ENCODE measurements at regions not wholly inside any gene's neighbourhood (a gene's known extent, or its start where the extent isn't known, plus 50 kb on each side); places are given as distances from the start of the nearest gene placed in this dataset.

DNA sequence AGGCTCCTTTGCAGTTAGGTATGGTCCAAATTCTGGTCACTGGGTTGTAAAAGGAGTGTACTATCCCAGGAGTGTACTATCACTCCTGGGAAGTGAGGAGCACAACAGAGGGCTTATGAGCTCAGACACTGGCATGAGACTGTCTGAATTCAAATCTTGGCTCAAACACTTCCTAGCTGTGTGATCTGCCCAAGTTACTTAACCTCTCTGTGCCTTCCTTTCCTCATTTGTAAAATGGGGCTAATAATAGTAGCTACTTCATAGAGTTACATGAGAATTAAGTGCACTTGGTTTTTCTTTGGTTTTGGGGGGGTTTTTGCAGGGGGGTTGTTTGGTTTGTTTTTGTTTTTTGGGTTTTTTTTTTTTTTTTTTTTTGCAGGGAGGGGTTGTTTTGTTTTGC, 152.0 kb downstream of the BCOR start:
- H3K4me2 ChIP-seq (ENCODE audit: low read length), result no peak overlapping the region
- no peak overlapping the region for H3K4me3 ChIP-seq (replicated peaks in 1 of 2; ENCODE audit: low read depth in 1 of 2, low read length in 2 of 2)
- RAD21 ChIA-PET (ENCODE audit: low non-redundant PET in 1 of 2, low total read pairs in 2 of 2, uncharacterized antibody in 2 of 2, unreplicated experiment in 2 of 2), result no interaction called here
- H3K79me2 ChIP-seq (ENCODE audit: insufficient read depth, low read length), result no peaks in the 10 kb centered on the region
- no peaks in the 10 kb centered on the region for H3K36me3 ChIP-seq (ENCODE audit: control insufficient read depth in 1 of 2, insufficient read depth in 2 of 2, low read length in 2 of 2)
- no peaks in the 10 kb centered on the region for H4K20me1 ChIP-seq (ENCODE audit: insufficient read depth)
- no peak overlapping the region for H3K9ac ChIP-seq (ENCODE audit: low read length)
- intact Hi-C loops (cut with micrococcal nuclease), result no loop called here
- no peak overlapping the region for H3K27ac ChIP-seq (ENCODE audit: low read depth, low read length)
- no peak overlapping the region for H2AFZ ChIP-seq (ENCODE audit: low read depth, low read length, poor library complexity, severe bottlenecking)
- no peaks in the 10 kb centered on the region for H3K9me3 ChIP-seq (ENCODE audit: control insufficient read depth in 1 of 2, insufficient read depth in 1 of 2, low read depth in 1 of 2, low read length in 2 of 2)
- CTCF ChIA-PET, result no interaction called here
- TF ChIP-seq CEBPB (IDR thresholded peaks at IDR 0.05; ENCODE audit: low read depth) (no peak), RAD21 (IDR thresholded peaks at IDR 0.05; ENCODE audit: low read depth) (no peak), JUND (IDR thresholded peaks at IDR 0.05) (no peak), CBX3 (IDR thresholded peaks at IDR 0.05; ENCODE audit: low read depth) (no peak), TCF7L2 (IDR thresholded peaks at IDR 0.05; ENCODE audit: borderline replicate concordance, extremely low read depth, insufficient read depth, insufficient read length) (no peak), EGR1 (IDR thresholded peaks at IDR 0.05; ENCODE audit: low read depth) (no peak), POLR2AphosphoS5 (IDR thresholded peaks at IDR 0.05; ENCODE audit: low read depth, low read length) (no peak), ZFX (IDR thresholded peaks at IDR 0.05) (no peak), EZH2phosphoT487 (IDR thresholded peaks at IDR 0.05; ENCODE audit: borderline replicate concordance) (no peak), ZNF274 (IDR thresholded peaks at IDR 0.05; ENCODE audit: low read depth, low read length) (no peak)
- TF ChIP-seq, protein P1, sequence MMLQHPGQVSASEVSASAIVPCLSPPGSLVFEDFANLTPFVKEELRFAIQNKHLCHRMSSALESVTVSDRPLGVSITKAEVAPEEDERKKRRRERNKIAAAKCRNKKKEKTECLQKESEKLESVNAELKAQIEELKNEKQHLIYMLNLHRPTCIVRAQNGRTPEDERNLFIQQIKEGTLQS (IDR thresholded peaks at IDR 0.05), result no peak
- H3K4me1 ChIP-seq (ENCODE audit: control insufficient read depth in 1 of 2, insufficient read depth in 2 of 2, low read length in 2 of 2), result peaks cover 0 to 12% of the 10 kb centered on the region in 2 experiments; a peak in 3 of 4 replicates
- no TSS peak for BruUV-seq (replicated peaks)
- no peak for ATAC-seq
- H3K9me2 ChIP-seq (ENCODE audit: insufficient read depth), result no peaks in the 10 kb centered on the region
- no peaks in the 10 kb centered on the region for H3K27me3 ChIP-seq (ENCODE audit: insufficient read depth, low read length)
- POLR2A ChIA-PET, result no interaction called here
- no peak for DNase-seq (ENCODE audit: low read depth, low spot score)

DNA sequence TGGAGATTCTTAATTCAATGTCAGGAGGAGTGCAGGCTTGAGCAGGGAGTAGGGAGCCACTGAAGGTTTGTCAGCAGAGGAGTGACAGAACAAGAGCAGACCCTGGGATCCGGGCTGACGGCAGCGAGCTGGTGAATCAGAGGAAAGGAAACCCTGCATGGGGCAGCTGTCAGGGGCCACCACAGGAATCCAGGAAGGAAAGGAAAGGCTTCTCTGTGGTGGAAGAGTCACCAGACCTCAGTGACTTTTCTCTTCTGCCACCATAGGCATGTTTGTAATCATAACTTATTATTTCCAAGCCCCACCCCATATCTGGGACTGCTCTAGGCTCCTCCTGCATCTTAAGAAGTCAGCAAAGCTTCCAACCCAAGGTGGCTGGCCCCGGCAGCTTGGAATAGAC, 150.9 kb downstream of the BCOR start:
- peaks cover 0 to 12% of the 10 kb centered on the region in 2 experiments; a peak in 3 of 4 replicates for H3K4me1 ChIP-seq (ENCODE audit: control insufficient read depth in 1 of 2, insufficient read depth in 2 of 2, low read length in 2 of 2)
- intact Hi-C loops (cut with micrococcal nuclease), result no loop called here
- ATAC-seq (peak; percentile 82), DNase-seq (ENCODE audit: low read depth, low spot score) (no peak)
- H3K4me3 ChIP-seq (replicated peaks in 1 of 2; ENCODE audit: low read depth in 1 of 2, low read length in 2 of 2), result no peak overlapping the region
- no peaks in the 10 kb centered on the region for H4K20me1 ChIP-seq (ENCODE audit: insufficient read depth)
- no peak for TF ChIP-seq POLR2AphosphoS5 (IDR thresholded peaks at IDR 0.05; ENCODE audit: low read depth, low read length)
- TF ChIP-seq, protein P2, sequence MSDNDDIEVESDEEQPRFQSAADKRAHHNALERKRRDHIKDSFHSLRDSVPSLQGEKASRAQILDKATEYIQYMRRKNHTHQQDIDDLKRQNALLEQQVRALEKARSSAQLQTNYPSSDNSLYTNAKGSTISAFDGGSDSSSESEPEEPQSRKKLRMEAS (IDR thresholded peaks at IDR 0.05), result no peak
- TF ChIP-seq SP1 (IDR thresholded peaks at IDR 0.05; ENCODE audit: low read depth), result no peak
- TF ChIP-seq CBX3 (IDR thresholded peaks at IDR 0.05; ENCODE audit: low read depth), result no peak
- no peak for TF ChIP-seq ZNF274 (IDR thresholded peaks at IDR 0.05; ENCODE audit: low read depth, low read length)
- TF ChIP-seq JUND (IDR thresholded peaks at IDR 0.05), result no peak
- TF ChIP-seq YY1 (IDR thresholded peaks at IDR 0.05; ENCODE audit: extremely low read depth, insufficient replicate concordance, low read depth, low read length), result no peak
- TF ChIP-seq RAD21 (IDR thresholded peaks at IDR 0.05; ENCODE audit: low read depth), result no peak
- TF ChIP-seq, protein P3, sequence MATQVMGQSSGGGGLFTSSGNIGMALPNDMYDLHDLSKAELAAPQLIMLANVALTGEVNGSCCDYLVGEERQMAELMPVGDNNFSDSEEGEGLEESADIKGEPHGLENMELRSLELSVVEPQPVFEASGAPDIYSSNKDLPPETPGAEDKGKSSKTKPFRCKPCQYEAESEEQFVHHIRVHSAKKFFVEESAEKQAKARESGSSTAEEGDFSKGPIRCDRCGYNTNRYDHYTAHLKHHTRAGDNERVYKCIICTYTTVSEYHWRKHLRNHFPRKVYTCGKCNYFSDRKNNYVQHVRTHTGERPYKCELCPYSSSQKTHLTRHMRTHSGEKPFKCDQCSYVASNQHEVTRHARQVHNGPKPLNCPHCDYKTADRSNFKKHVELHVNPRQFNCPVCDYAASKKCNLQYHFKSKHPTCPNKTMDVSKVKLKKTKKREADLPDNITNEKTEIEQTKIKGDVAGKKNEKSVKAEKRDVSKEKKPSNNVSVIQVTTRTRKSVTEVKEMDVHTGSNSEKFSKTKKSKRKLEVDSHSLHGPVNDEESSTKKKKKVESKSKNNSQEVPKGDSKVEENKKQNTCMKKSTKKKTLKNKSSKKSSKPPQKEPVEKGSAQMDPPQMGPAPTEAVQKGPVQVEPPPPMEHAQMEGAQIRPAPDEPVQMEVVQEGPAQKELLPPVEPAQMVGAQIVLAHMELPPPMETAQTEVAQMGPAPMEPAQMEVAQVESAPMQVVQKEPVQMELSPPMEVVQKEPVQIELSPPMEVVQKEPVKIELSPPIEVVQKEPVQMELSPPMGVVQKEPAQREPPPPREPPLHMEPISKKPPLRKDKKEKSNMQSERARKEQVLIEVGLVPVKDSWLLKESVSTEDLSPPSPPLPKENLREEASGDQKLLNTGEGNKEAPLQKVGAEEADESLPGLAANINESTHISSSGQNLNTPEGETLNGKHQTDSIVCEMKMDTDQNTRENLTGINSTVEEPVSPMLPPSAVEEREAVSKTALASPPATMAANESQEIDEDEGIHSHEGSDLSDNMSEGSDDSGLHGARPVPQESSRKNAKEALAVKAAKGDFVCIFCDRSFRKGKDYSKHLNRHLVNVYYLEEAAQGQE (IDR thresholded peaks at IDR 0.05; ENCODE audit: low read depth), result no peak
- TF ChIP-seq, protein P4, sequence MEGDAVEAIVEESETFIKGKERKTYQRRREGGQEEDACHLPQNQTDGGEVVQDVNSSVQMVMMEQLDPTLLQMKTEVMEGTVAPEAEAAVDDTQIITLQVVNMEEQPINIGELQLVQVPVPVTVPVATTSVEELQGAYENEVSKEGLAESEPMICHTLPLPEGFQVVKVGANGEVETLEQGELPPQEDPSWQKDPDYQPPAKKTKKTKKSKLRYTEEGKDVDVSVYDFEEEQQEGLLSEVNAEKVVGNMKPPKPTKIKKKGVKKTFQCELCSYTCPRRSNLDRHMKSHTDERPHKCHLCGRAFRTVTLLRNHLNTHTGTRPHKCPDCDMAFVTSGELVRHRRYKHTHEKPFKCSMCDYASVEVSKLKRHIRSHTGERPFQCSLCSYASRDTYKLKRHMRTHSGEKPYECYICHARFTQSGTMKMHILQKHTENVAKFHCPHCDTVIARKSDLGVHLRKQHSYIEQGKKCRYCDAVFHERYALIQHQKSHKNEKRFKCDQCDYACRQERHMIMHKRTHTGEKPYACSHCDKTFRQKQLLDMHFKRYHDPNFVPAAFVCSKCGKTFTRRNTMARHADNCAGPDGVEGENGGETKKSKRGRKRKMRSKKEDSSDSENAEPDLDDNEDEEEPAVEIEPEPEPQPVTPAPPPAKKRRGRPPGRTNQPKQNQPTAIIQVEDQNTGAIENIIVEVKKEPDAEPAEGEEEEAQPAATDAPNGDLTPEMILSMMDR (IDR thresholded peaks at IDR 0.05 in 2 of 3, conservative IDR thresholded peaks at IDR 0.05 in 1 of 3; ENCODE audit: borderline replicate concordance in 1 of 3, insufficient read depth in 1 of 3, low read depth in 2 of 3, low read length in 2 of 3), result no peak
- RAD21 ChIA-PET (ENCODE audit: low non-redundant PET in 1 of 2, low total read pairs in 2 of 2, uncharacterized antibody in 2 of 2, unreplicated experiment in 2 of 2), result no interaction called here
- POLR2A ChIA-PET, result no interaction called here
- no peaks in the 10 kb centered on the region for H3K9me3 ChIP-seq (ENCODE audit: control insufficient read depth in 1 of 2, insufficient read depth in 1 of 2, low read depth in 1 of 2, low read length in 2 of 2)
- CTCF ChIA-PET, result no interaction called here
- no peaks in the 10 kb centered on the region for H3K79me2 ChIP-seq (ENCODE audit: insufficient read depth, low read length)
- H3K27me3 ChIP-seq (ENCODE audit: insufficient read depth, low read length), result no peaks in the 10 kb centered on the region
- no TSS peak for BruUV-seq (replicated peaks)
- H3K27ac ChIP-seq (ENCODE audit: low read depth, low read length), result no peak overlapping the region
- peak overlapping the region; percentile 4 for H2AFZ ChIP-seq (ENCODE audit: low read depth, low read length, poor library complexity, severe bottlenecking)
- no peak overlapping the region for H3K9ac ChIP-seq (ENCODE audit: low read length)
- peak overlapping the region; percentile 36 for H3K4me2 ChIP-seq (ENCODE audit: low read length)
- no peaks in the 10 kb centered on the region for H3K36me3 ChIP-seq (ENCODE audit: control insufficient read depth in 1 of 2, insufficient read depth in 2 of 2, low read length in 2 of 2)
- no peaks in the 10 kb centered on the region for H3K9me2 ChIP-seq (ENCODE audit: insufficient read depth)

Measured in HCT116 (cell line).